AML-193 (cell line): ENCODE measurements at regions not wholly inside any gene's neighbourhood (a gene's known extent, or its start where the extent isn't known, plus 50 kb on each side); places are given as distances from the start of the nearest gene placed in this dataset.
"Not testable (repeated sequence)": the region's sequence is repeated elsewhere in the genome, so short reads cannot be mapped to it uniquely, and the experiment has no call there.

Source experiments
- DNase-seq, 2 experiments: peaks; one replicate each; lab custom pipeline; 2025; lab: John Stamatoyannopoulos, UW

DNA sequence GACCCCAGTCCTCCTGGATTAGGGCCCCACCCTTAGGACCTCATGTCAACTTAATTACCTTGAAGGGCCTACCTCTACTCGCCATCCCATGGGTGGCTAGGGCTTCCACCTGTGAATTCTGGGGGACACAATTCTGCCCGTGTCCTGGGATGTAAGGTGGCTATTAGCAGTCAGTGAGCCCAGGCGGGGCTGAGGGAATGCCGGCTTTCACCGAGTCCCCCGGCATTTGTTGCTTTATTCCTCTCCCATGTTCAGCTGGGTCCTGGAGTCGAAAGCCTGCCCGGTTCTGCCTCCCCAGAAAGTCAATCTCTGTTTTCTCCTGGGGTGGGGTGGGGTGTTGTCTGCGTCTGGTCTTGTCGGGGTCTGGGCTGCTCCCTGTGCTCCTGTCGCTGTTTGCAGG is 125.6 kb downstream of the GLRX3 start:
- no peak for DNase-seq

- DNase-seq = no peak
These were observed 127.1 kb downstream of the GLRX3 start for GRCh38 chr10:130263289-130263688.

GRCh38 chr10:130265542-130265941 is 129.4 kb downstream of the GLRX3 start:
- no peak for DNase-seq

DNA sequence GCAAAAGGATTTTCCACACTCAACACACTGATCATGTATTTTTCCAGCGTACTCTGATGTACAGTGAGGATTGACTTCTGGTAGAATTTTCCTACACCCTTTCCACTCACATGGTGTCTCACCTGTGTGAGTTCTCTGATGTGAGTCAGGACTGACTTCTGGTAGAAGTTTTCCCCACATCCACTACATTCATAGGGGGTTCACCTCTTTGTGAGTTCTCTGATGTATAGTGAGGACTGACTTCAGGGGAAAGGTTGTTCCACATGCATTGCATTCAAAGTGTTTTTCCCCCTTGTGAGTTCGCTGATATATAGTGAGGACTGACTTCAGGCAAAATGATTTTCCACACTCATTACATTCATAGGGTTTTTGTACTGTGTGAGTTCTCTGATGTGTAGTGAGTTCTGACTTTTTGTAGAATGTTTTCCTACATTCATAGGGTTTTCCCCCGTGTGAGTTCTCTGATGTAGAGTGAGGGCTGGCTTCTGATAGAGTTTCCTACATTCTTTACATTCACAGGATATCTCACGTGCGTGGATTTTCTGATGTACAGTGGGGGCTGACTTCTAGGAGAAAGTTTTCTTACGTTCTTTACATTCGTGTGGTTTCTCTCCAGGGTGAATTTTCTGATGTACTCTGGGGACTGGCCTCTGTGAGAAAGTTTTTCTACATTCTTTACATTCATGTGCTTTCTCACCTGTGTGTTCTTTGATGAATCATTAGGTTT is 146.5 kb downstream of the GLRX3 start:
- DNase-seq = no peak

DNA sequence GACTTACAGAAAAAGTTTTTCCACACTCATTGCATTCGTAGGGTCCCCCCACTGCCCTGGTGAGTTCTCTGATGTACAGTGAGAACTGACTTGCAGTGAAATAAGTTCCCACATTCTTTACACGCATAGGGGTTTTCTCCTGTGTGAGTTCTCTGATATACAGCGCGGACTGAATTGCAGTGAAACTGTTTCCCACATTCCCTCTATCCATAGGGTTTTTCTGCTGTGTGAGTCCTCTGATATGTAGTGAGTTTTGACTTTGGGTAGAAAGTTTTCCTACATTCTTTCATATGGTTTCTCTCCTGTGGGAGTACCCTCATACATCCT is 147.0 kb downstream of the GLRX3 start:
- no peak for DNase-seq

GRCh38 chr10:130295761-130296160 is 159.6 kb downstream of the GLRX3 start:
- DNase-seq = not testable (repeated sequence)

- DNase-seq = no peak
These were observed 164.4 kb downstream of the GLRX3 start for GRCh38 chr10:130300608-130301020.

DNA sequence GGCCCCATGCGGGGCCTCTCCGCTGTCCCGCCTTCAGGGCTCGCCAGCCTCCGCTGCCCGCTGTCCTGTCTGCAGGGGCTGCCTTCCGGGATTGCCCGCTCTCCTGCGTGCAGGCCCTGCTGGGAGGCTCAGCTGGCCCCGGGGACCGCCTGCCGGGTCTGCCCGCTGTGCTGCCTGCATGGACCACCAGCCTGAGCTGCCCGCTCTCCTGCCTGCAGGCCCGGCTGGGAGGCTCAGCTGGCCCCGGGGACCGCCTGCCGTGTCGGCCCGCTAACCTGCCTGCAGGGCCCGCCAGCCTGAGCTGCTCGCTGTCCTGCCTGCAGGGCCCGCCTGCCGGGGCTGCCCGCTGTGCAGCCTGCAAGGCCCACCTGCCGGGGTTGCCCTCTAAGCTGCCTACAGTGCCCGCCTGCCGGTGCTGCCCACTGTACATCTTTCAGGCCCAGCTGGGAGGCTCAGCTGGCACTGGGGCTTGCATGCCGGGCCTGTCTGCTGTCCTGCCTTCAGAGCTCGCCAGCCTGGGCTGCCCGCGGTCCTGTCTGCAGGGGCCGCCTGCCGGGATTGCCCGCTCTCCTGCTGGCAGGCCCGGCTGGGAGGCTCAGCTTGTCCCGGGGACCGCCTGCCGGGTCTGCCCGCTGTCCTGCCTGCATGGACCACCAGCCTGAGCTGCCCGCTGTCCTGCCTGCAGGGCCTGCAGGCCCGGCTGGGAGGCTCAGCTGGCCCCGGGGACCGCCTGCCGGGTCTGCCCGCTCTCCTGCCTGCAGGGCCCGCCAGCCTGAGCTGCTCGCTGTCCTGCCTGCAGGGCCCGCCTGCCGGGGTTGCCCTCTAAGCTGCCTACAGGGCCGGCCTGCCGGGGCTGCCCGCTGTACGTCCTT is 165.1 kb downstream of the GLRX3 start:
- DNase-seq = no peak

GRCh38 chr10:130326954-130327353 is 190.8 kb downstream of the GLRX3 start:
- no peak for DNase-seq

DNA sequence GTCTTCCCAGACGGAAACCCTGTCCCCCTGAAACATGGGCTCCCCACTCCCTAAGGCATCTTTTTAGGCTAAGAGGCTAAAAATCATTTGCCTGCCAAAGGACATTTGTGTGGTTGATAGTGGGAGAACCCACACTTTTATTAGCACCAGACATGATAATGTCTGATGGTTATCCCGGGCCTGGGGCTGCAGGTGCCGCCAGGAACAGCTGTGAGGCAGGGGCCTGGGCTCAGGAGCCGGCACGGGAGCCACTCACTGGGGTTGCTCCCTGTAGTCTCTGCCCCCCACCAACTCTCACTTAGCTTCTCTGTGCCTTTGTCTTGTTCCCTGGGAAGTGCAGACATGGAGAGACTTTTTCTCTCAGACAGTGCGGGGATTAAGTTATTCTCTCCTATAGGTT is 193.6 kb downstream of the GLRX3 start:
- no peak for DNase-seq

DNA sequence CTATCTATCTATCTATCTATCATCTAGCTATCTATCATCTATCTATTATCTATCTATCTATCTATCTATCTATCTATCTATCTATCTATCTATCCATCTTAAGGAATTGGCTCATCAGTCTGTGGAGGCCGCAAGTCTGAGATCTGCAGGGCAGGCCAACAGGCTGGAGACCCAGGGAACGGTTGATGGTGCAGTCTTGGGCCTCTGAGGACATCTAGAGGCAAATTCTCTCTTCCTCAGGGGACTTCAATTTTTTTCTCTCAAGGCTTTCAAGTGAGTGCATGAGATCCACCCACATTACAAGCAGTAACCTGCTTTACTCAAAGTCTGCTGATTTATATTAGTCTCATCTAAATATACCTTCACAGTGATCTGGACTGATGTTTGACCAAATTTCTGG is 197.0 kb downstream of the GLRX3 start:
- DNase-seq = peak; percentile 11 to 12

DNA sequence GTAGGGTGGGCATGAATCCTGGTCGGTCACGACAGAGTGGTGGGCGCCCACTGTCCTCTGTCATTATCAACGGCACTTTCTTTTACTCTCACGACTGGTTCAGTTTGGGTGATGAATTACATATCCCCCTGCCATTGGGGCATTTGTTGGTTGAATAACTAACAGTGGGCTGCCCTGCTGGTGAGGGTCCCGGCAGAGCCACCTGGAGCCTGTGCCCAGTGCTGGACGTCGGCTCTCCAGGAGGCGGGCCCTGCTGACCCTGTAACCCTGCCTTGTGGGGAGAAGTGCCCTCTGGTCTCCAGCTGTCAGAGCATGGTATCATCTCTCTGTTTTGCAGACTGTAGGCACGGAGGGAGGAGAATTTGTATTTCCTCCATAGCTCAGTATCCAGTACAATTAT is 199.1 kb downstream of the GLRX3 start:
- no peak for DNase-seq

DNA sequence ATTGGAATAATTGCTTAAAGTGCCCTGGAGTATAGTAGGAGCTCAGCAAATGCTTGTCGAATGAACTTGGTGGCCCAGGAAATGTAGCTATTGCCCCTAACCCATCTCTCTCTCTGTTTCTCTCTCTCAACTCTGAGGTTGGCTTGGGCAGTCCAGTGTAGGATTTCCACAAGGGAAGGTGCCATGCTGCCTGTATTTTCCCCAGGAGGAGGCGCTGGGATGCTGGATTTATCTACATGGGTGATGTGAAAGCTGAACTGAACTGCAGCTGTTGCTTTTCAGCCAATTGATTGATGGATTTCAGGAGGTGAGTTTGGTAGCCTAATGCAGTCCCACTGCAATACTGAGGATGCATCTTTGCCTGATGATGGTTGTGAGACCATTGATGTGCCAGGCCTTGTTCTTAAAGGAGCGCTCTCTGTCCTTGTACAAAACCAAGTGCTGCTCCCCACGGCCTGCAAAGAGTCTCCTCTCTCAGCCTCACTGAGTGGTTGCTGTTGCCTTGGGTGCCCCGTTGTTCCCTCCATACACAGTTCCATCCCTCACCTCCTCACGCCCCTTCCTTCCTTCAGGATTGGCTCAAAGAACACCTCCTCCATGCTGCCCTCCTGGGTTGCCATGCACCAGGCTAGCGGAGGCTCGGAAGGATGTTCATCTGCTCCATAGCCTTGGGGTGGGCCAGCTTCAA is 200.6 kb downstream of the GLRX3 start:
- DNase-seq = no peak

- DNase-seq = no peak
These were observed 201.1 kb downstream of the GLRX3 start for GRCh38 chr10:130337305-130337640.

- no peak for DNase-seq
These were observed 201.8 kb downstream of the GLRX3 start for GRCh38 chr10:130337696-130338635.

DNA sequence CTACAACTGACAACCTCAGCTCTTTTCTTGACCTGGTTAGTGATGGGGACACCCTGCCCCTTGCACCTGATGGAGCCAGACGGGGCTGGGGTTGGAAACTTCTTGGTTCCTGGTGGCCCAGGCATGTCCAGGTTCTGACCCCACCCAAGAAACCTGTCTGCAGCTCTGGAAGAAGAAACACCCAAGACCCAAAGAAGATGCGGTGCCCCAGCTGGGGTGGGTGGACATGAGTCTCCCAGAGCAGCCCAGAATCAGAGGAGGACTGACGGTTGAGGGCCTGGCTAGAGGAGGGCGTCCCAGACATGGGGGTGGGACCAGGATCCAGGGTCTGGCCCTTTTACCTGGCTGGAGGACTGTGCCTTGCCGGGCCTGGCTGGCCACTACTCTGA is 202.4 kb downstream of the GLRX3 start:
- DNase-seq = no peak

- no peak for DNase-seq
These were observed 202.9 kb downstream of the GLRX3 start for GRCh38 chr10:130339091-130339490.

DNA sequence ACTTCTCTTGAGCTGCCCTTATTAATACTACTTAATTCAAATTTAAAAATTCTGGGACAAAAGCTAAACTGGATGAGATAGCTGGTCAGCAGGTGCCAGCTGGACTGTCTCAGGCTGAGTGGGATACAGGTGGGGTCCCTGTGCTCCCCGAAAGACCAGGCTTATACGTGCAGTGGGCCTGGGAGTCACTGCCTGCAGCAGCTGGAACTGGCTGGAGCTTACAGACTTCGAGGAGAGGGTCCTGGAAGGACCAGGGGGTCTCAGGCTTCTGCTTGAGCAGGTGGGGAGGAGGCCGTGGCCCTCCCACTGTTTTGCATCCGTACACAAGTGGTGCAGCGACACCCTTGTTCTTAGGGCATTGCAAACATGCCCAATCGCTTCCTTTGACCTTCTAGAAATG is 203.7 kb downstream of the GLRX3 start:
- DNase-seq = no peak

DNA sequence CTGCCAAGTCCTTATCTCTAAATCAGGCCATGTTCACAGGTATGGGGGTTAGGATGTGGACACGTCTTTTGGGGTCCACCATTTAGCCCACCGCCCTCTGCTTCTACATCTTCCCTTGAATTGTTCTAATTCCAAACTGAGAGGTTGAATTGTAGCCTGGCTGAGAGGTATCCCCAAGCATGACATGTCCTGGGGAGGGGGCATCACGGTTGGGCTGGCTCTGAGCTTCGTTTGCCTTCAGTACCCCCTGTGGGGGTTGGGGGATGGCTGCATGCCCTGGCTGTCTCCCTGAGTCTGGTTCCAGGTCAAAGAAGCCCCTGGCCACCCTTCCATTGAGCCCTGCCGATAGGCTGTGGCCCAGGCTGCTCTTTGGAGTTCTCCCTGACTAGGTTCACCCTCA is 204.6 kb downstream of the GLRX3 start:
- no peak for DNase-seq

DNA sequence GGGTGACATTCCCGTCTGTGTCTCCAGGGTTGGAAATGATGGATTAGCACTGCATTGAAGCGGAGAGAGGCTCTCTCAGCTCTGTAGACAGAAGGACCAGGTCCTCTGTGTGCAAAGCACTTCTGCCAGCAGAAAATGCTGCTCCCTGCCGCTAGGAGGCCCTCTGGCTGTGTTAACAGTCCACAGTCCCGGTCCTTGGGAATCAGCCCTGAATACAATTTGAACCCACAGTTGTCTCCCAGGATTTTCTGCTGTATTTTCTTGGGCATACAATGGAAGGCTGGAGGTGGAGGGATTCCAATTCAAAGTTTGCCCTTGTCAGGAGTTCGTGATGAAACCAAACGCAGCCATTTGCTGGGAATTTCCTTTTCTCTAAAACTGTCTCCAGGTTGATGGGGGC is 205.2 kb downstream of the GLRX3 start:
- DNase-seq = no peak

- DNase-seq = no peak
These were observed 209.5 kb downstream of the GLRX3 start for GRCh38 chr10:130345728-130346127.

DNA sequence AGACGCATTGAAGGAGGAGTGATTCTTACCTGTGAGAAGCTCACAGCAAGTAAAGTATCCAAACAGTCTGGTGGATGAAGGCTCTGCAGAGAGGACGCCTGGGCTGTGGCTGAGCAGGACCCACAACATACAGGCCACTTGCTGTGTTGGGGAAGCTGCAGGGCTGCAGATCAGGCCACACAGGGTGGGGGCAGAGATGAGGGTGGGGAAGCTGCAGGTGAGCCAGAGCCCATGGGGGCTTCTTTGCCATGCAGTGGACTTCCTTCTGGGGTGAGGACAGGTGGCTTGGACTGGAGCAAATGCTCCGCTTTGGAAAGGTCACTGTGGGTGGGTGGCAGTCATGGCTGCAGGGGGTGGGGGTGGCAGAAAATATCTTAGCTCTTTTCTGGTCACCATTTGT is 214.8 kb downstream of the GLRX3 start:
- DNase-seq = no peak
